Kidney capillary endothelial cell (primary cell): ENCODE measurements at regions not wholly inside any gene's neighbourhood (a gene's known extent, or its start where the extent isn't known, plus 50 kb on each side); places are given as distances from the start of the nearest gene placed in this dataset.
"Not testable (repeated sequence)": the region's sequence is repeated elsewhere in the genome, so short reads cannot be mapped to it uniquely, and the experiment has no call there.

Experiments
- DNase-seq: peaks from one replicate; pipeline ENCODE4 v3.0.0-alpha.2; 2018; ENCODE audit warnings: low spot score

- no peak for DNase-seq
Measured at GRCh38 chr4:138113819-138114400, 128.2 kb downstream of the SLC7A11 start.

GRCh38 chr4:138112890-138113289 lies 129.3 kb downstream of the SLC7A11 start:
- not testable (repeated sequence) for DNase-seq

- DNase-seq: no peak
Measured at GRCh38 chr4:138112389-138112788, 129.8 kb downstream of the SLC7A11 start.

GRCh38 chr4:138111462-138112000 lies 130.6 kb downstream of the SLC7A11 start:
- DNase-seq: peak; percentile 10

GRCh38 chr4:138110815-138111214 lies 131.3 kb downstream of the SLC7A11 start:
- DNase-seq: peak; percentile 78

- DNase-seq: no peak
Measured at GRCh38 chr4:138107023-138107422, 135.1 kb downstream of the SLC7A11 start.

GRCh38 chr4:138105331-138105730 lies 136.8 kb downstream of the SLC7A11 start:
- no peak for DNase-seq

GRCh38 chr4:138104284-138104680 lies 137.9 kb downstream of the SLC7A11 start:
- no peak for DNase-seq

GRCh38 chr4:138103597-138104283 lies 138.4 kb downstream of the SLC7A11 start:
- no peak for DNase-seq

GRCh38 chr4:138099385-138099784 lies 142.8 kb downstream of the SLC7A11 start:
- DNase-seq: no peak

GRCh38 chr4:138097912-138098600 lies 144.1 kb downstream of the SLC7A11 start:
- DNase-seq: no peak

GRCh38 chr4:138096384-138097062 lies 145.6 kb downstream of the SLC7A11 start:
- no peak for DNase-seq

GRCh38 chr4:138095378-138095777 lies 146.8 kb downstream of the SLC7A11 start:
- no peak for DNase-seq

GRCh38 chr4:138092060-138092459 lies 150.1 kb downstream of the SLC7A11 start:
- no peak for DNase-seq

GRCh38 chr4:138090918-138091676 lies 151.1 kb downstream of the SLC7A11 start:
- no peak for DNase-seq

GRCh38 chr4:138090150-138090917 lies 151.8 kb downstream of the SLC7A11 start:
- peak; percentile 65 for DNase-seq

GRCh38 chr4:138088449-138089208 lies 153.5 kb downstream of the SLC7A11 start:
- no peak for DNase-seq

- no peak for DNase-seq
Measured at GRCh38 chr4:138087066-138087719, 155.0 kb downstream of the SLC7A11 start.

GRCh38 chr4:138086611-138087041 lies 155.5 kb downstream of the SLC7A11 start:
- no peak for DNase-seq
